22Rv1 (cell line): ENCODE measurements at regions not wholly inside any gene's neighbourhood (a gene's known extent, or its start where the extent isn't known, plus 50 kb on each side); places are given as distances from the start of the nearest gene placed in this dataset.

Source experiments
- H3K27ac ChIP-seq: fragments of 450-650 bp; 2 replicates; pipeline ENCODE4 v1.5.1; 2017
- ZFX ChIP-seq: fragments of 450-650 bp; IDR thresholded peaks from 2 replicates; pipeline ENCODE4 v1.6.1; 2017; ENCODE audit warnings: antibody characterized with exemption, borderline replicate concordance
- TF ChIP-seq, protein P1 (sequence below): fragments of 450-650 bp; IDR thresholded peaks from 2 replicates; pipeline ENCODE4 v1.5.1; 2017; ENCODE audit warnings: mild to moderate bottlenecking

DNA sequence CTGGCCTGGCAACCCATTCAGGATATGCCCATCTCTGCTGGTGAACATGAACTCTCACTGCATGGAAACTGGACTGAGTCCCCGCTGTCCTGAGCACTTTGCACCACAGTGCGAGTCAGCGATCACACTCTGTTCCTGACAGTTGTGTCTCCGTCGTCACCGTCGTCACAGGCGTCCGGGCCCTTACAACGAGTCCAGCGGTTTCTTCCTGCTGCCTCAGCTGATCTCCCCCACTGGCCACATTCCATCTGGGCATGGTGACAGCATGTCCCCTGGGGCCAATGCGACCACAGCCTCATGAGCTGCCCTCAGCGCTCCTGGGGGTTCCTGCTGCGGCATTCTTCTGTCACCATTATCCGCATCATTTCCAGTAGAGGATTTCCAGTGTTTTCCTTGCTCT is 76.8 kb upstream of the KLF6 start:
- H3K27ac ChIP-seq: no peak overlapping the region
- no peak for TF ChIP-seq ZFX
- TF ChIP-seq, protein P1, sequence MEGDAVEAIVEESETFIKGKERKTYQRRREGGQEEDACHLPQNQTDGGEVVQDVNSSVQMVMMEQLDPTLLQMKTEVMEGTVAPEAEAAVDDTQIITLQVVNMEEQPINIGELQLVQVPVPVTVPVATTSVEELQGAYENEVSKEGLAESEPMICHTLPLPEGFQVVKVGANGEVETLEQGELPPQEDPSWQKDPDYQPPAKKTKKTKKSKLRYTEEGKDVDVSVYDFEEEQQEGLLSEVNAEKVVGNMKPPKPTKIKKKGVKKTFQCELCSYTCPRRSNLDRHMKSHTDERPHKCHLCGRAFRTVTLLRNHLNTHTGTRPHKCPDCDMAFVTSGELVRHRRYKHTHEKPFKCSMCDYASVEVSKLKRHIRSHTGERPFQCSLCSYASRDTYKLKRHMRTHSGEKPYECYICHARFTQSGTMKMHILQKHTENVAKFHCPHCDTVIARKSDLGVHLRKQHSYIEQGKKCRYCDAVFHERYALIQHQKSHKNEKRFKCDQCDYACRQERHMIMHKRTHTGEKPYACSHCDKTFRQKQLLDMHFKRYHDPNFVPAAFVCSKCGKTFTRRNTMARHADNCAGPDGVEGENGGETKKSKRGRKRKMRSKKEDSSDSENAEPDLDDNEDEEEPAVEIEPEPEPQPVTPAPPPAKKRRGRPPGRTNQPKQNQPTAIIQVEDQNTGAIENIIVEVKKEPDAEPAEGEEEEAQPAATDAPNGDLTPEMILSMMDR: no peak

DNA sequence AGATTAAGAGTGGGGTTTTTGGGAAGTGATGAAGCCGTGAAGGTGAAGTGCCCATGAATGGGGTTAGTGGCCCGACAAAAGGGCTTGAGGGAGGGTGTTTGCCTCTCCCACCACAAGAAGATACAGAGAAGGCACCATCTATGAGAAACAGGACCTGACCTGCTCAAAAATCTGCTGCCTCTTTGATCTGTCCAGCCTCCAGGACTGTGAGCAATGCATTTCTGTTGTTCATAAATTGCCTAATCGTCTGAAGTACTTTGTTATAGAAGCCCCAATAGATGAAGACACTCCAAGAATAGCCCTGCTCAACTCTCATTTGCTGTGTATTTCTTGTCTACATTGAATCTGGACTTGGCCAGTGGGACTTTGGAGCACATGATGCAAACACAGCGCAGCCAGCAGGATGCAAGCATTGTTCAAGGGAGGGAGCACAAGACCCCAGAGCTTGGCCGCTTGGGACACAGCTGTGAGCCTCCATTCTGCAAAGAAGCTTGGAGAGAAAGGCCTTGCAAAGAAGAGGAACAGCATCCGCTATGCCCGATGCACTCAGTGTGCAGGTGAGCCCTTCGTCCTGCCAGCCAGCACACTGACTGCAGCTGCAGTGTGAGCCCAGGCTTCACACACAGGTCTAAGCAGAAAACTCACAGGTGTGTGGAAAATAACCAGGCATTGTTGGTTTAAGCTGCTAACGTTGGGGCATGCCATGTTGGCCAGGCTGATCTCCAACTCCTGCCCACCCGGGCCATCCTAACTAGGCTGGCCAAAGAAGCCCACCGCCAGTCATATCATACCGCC is 73.2 kb upstream of the KLF6 start:
- H3K27ac ChIP-seq: no peak overlapping the region
- TF ChIP-seq ZFX: no peak
- TF ChIP-seq, protein P1: no peak

GRCh38 chr10:3857318-3857717 is 72.3 kb upstream of the KLF6 start:
- TF ChIP-seq, protein P1: no peak
- TF ChIP-seq ZFX: no peak

GRCh38 chr10:3856593-3856992 is 71.6 kb upstream of the KLF6 start:
- H3K27ac ChIP-seq: no peak overlapping the region
- TF ChIP-seq, protein P1: no peak
- no peak for TF ChIP-seq ZFX

More at GRCh38 chr10:3857318-3857717, 72.3 kb upstream of the KLF6 start:
- H3K27ac ChIP-seq: no peak overlapping the region

GRCh38 chr10:3853547-3854303 is 68.7 kb upstream of the KLF6 start:
- peak overlapping the region; percentile 90 for H3K27ac ChIP-seq

DNA sequence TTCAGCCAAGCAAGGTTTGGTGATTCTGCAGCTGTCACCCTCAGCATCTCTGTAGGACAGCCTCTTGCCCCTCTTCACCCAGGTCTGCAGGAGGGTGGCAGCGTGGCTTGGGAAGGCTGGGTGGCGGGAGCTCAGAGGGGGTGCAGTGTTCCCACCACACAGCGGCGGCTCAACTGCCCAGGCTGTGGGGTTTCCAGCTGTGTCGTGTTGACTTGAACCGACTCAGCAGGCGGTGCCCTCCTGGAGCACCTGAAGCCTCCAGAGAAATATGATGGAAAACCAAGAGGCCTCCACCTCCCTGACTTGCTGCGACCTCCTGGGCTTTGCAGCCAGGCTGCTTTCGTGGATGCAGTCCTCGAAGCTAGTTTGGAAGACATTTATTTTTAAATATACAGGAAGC is 68.0 kb upstream of the KLF6 start:
- H3K27ac ChIP-seq: peak overlapping the region; percentile 90
- no peak for TF ChIP-seq ZFX
- TF ChIP-seq, protein P1: no peak

More at GRCh38 chr10:3853547-3854303, 68.7 kb upstream of the KLF6 start:
- no peak for TF ChIP-seq ZFX
- TF ChIP-seq, protein P1: no peak
